ENCODE measurements at regions not wholly inside any gene's neighbourhood (a gene's known extent, or its start where the extent isn't known, plus 50 kb on each side); places are given as distances from the start of the nearest gene placed in this dataset.

DNA sequence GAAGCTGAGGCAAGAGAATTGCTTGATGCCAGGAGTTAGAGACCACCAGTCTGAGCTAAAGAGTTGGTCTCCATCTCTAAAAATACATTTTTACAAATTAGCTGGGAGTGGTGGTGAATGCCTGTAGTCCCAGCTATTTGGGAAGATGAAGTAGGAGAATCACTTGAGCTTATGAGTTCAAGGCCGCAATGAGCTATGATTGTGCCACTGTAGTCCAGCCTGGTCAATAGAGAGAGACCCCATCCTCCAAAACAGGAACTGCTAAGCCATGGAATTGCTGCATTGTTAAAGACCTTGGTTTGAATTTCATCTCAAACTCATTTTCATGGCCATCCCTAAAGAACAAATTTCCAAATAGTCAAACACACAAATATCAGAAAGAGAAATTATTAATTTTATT lies 113.9 kb upstream of the AGTR1 start:
- no peaks in the 10 kb centered on the region for H3K27me3 ChIP-seq (ENCODE audit: control insufficient read depth, insufficient read depth, low read length)
- no peak overlapping the region for H3K9ac ChIP-seq (ENCODE audit: low read length)
- no peaks in the 10 kb centered on the region for H3K9me3 ChIP-seq (ENCODE audit: control insufficient read depth, low read length)
- H3K36me3 ChIP-seq (ENCODE audit: control insufficient read depth, insufficient read depth, low read length) = no peaks in the 10 kb centered on the region
- no peak overlapping the region for H3K4me3 ChIP-seq (ENCODE audit: low read length)
- no peaks in the 10 kb centered on the region for H3K4me1 ChIP-seq (ENCODE audit: control insufficient read depth, insufficient read depth, low read length)

DNA sequence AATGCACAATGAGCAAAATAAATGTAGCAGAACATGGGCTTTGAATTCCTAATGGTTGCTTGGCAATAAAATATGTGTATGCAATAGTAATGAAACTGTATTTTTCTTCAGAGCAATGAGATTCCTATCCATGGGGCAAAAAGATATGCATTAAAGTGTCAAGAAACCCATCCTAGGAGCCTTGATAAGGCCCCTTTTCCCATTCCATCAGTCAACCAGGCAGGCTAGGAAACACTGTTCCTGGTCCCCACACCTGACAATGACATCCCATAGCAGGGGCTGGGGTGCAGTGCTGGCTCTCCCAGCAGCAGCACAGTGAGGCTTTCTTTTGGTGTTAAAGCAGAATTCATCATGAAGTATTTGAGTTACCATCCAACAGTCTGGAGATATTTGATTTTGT lies 113.3 kb upstream of the AGTR1 start:
- no peaks in the 10 kb centered on the region for H3K36me3 ChIP-seq (ENCODE audit: control insufficient read depth, insufficient read depth, low read length)
- no peak overlapping the region for H3K9ac ChIP-seq (ENCODE audit: low read length)
- H3K4me3 ChIP-seq (ENCODE audit: low read length) = no peak overlapping the region
- H3K9me3 ChIP-seq (ENCODE audit: control insufficient read depth, low read length) = no peaks in the 10 kb centered on the region
- no peaks in the 10 kb centered on the region for H3K4me1 ChIP-seq (ENCODE audit: control insufficient read depth, insufficient read depth, low read length)
- H3K27me3 ChIP-seq (ENCODE audit: control insufficient read depth, insufficient read depth, low read length) = no peaks in the 10 kb centered on the region

DNA sequence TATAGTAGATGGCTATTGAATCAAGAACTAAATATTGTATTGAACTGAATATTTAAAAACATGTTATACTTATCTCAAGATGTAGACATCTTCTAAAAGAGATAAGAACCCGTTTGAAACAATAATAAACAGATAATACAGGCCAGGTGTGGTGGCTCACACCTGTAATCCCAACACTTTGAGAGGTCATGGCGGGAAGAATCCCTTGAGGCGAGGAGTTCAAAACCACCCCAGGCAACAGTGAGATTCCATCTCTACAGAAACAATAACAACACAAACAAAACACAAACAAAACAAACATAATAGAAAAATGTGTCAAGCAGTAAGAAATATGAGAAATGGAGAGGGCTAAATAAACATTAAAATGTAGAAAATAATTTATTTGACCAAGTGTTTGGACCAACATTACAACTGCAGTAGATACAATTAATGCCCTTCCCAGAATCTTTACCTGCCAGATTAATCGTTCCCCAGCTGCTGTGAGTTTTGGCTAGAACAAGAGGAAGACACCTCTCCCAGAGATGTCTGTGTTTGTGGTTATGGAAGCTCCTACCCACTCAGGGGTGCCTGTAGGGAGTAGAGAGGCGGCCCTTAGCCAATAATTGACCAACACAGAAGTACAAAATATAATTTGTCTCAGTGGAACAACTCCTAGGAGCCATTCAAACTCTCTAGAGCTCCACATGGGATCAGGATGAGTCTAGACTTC lies 111.9 kb upstream of the AGTR1 start:
- no peak overlapping the region for H3K9ac ChIP-seq (ENCODE audit: low read length)
- no peaks in the 10 kb centered on the region for H3K27me3 ChIP-seq (ENCODE audit: control insufficient read depth, insufficient read depth, low read length)
- no peaks in the 10 kb centered on the region for H3K9me3 ChIP-seq (ENCODE audit: control insufficient read depth, low read length)
- no peak overlapping the region for H3K4me3 ChIP-seq (ENCODE audit: low read length)
- no peaks in the 10 kb centered on the region for H3K36me3 ChIP-seq (ENCODE audit: control insufficient read depth, insufficient read depth, low read length)
- H3K4me1 ChIP-seq (ENCODE audit: control insufficient read depth, insufficient read depth, low read length) = no peaks in the 10 kb centered on the region

DNA sequence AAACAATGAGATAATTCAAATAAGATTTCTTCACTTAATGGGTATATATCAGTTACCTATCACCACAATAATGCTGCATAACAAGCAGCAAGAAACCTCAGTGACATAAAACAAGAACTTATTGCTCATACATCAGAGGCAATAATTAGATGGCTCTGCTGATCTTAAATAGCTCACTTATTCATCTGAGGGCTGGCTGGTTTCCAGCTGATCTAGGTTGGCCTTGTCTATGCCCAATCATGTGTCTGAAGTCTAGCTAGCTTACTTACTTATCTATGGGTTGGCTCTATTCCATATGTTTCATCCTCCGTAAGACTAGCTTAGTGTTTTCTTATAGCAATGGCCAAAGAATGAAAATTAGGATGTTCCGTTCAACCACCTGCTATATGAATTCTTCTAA lies 109.4 kb upstream of the AGTR1 start:
- no peaks in the 10 kb centered on the region for H3K4me1 ChIP-seq (ENCODE audit: control insufficient read depth, insufficient read depth, low read length)
- no peak overlapping the region for H3K4me3 ChIP-seq (ENCODE audit: low read length)
- H3K27me3 ChIP-seq (ENCODE audit: control insufficient read depth, insufficient read depth, low read length) = no peaks in the 10 kb centered on the region
- H3K36me3 ChIP-seq (ENCODE audit: control insufficient read depth, insufficient read depth, low read length) = no peaks in the 10 kb centered on the region
- H3K9ac ChIP-seq (ENCODE audit: low read length) = no peak overlapping the region
- no peaks in the 10 kb centered on the region for H3K9me3 ChIP-seq (ENCODE audit: control insufficient read depth, low read length)

DNA sequence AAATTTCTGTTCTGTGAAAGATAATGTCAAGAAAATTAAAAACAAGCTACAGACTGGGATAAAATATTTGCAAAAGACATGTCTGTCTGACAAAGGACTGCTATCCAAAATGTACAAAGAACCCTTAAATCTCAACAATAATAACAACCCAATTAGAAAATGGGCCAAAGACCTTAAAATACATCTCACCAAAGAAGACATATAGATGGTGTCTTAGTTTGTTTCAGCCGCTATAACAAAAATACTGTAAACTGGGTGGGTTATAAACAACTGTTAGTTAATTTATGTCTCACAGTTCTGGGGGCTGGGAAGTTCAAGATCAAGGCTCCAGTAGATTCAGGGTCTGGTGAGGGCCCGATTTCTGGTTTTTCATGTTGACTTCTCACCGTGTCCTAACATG lies 106.2 kb upstream of the AGTR1 start:
- no peaks in the 10 kb centered on the region for H3K36me3 ChIP-seq (ENCODE audit: control insufficient read depth, insufficient read depth, low read length)
- no peaks in the 10 kb centered on the region for H3K9me3 ChIP-seq (ENCODE audit: control insufficient read depth, low read length)
- H3K9ac ChIP-seq (ENCODE audit: low read length) = no peak overlapping the region
- H3K4me1 ChIP-seq (ENCODE audit: control insufficient read depth, insufficient read depth, low read length) = no peaks in the 10 kb centered on the region
- no peak overlapping the region for H3K4me3 ChIP-seq (ENCODE audit: low read length)
- H3K27me3 ChIP-seq (ENCODE audit: control insufficient read depth, insufficient read depth, low read length) = no peaks in the 10 kb centered on the region

DNA sequence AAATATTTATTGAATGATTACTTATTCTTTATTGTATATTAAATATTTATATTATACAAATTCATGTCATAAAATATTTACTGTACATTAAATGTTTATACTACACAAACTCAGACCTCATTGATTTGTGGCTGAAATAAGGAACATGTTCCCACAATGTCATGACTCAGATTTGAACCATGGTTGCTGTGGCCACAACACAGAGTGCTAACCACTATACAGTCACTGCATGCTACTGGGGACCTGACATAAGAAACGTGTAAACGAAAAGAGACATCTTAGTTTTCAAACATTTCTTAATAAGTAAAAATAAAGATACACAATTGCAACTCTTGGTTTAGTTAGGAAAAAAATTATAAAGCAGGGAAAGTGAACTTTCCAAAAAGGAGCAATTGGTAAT lies 99.1 kb upstream of the AGTR1 start:
- Histone ChIP-seq H3K4me3 (ENCODE audit: low read length) (no peak overlapping the region), H3K4me1 (ENCODE audit: control insufficient read depth, insufficient read depth, low read length) (peaks cover 10% of the 10 kb centered on the region), H3K9ac (ENCODE audit: low read length) (no peak overlapping the region), H3K9me3 (ENCODE audit: control insufficient read depth, low read length) (no peaks in the 10 kb centered on the region), H3K27me3 (ENCODE audit: control insufficient read depth, insufficient read depth, low read length) (no peaks in the 10 kb centered on the region), H3K36me3 (ENCODE audit: control insufficient read depth, insufficient read depth, low read length) (no peaks in the 10 kb centered on the region)

DNA sequence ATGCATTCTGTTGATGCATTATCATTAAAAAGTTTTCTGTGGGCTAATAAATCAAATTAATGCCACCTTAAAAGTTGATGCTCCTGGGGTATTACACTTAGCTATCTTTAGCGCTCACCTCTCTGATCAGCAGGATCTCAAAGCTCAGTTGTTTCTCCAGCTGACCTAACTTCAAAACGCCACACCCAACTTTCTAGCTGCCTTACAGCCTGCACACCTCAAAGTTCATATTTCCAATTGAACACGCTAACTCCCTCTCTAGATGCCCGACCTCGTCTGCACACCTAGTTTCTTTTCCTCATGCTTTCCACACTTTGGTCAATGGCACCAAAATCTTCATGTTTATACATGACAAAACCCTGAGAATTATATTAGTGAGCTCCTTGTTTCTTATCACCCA lies 98.2 kb upstream of the AGTR1 start:
- Histone ChIP-seq H3K27me3 (ENCODE audit: control insufficient read depth, insufficient read depth, low read length) (no peaks in the 10 kb centered on the region), H3K9ac (ENCODE audit: low read length) (no peak overlapping the region), H3K4me3 (ENCODE audit: low read length) (no peak overlapping the region), H3K9me3 (ENCODE audit: control insufficient read depth, low read length) (no peaks in the 10 kb centered on the region), H3K36me3 (ENCODE audit: control insufficient read depth, insufficient read depth, low read length) (no peaks in the 10 kb centered on the region), H3K4me1 (ENCODE audit: control insufficient read depth, insufficient read depth, low read length) (peaks cover 10% of the 10 kb centered on the region)

DNA sequence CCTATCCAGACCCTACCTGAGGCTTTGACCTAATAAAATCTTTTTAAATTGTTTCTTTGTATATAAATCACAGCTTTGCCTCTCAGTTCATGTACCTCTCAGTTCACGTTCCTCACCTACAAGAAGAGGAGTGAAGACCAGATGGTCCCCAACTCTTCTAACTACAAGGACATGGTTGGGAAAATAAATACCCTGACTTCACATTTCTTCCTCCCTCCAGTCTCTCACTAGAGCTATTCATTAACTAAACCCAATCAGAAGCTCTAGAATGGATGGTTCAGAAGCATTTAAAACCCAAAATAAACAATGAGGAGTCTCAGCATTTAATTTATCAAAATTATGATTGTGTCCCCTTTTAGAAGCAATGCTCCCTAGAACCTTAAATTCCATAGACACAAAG lies 97.3 kb upstream of the AGTR1 start:
- Histone ChIP-seq H3K4me3 (ENCODE audit: low read length) (no peak overlapping the region), H3K36me3 (ENCODE audit: control insufficient read depth, insufficient read depth, low read length) (no peaks in the 10 kb centered on the region), H3K9ac (ENCODE audit: low read length) (no peak overlapping the region), H3K27me3 (ENCODE audit: control insufficient read depth, insufficient read depth, low read length) (no peaks in the 10 kb centered on the region), H3K9me3 (ENCODE audit: control insufficient read depth, low read length) (no peaks in the 10 kb centered on the region), H3K4me1 (ENCODE audit: control insufficient read depth, insufficient read depth, low read length) (peaks cover 10% of the 10 kb centered on the region)

DNA sequence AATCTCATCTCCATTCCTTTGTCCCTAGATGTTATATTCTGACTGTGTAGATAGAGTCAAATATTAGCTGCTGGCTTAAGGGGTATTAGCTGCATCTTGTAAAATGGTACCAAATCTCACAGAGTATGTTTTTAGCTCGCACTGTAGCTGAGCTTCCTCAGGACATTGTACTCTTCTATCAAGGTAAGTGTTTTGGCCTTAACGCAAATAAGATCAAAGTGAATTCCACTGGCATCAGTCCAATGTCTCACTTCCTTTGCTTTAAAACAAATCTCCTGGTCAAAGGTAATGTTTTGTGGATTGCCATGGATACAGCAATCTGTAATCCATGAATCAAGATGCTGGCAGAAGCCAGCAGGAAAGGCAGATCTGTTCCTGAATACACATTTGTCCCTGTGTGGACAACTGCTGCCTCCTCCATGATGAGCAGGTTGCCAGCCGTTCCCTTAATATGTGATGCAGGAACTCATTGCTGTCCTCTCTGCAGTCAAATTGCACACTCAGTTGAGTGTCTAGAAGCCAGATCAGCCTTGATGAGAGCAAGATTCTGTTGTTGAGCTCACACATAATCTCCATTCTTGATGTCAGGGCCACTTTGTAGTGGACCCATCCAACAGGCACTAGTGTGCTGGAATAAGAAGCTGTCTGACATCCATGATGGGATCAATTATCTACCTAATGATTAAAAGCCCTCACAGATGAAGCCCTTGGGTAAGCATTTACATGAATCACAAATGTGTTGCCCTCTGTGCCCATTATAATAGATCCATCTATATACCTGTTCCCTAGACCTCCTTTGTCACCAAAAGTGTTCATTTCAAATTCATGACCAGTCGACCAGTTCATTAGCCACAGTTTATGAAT lies 96.6 kb upstream of the AGTR1 start:
- Histone ChIP-seq H3K4me1 (ENCODE audit: control insufficient read depth, insufficient read depth, low read length) (peaks cover 10% of the 10 kb centered on the region), H3K27me3 (ENCODE audit: control insufficient read depth, insufficient read depth, low read length) (no peaks in the 10 kb centered on the region), H3K9ac (ENCODE audit: low read length) (no peak overlapping the region), H3K36me3 (ENCODE audit: control insufficient read depth, insufficient read depth, low read length) (no peaks in the 10 kb centered on the region), H3K9me3 (ENCODE audit: control insufficient read depth, low read length) (no peaks in the 10 kb centered on the region), H3K4me3 (ENCODE audit: low read length) (no peak overlapping the region)

DNA sequence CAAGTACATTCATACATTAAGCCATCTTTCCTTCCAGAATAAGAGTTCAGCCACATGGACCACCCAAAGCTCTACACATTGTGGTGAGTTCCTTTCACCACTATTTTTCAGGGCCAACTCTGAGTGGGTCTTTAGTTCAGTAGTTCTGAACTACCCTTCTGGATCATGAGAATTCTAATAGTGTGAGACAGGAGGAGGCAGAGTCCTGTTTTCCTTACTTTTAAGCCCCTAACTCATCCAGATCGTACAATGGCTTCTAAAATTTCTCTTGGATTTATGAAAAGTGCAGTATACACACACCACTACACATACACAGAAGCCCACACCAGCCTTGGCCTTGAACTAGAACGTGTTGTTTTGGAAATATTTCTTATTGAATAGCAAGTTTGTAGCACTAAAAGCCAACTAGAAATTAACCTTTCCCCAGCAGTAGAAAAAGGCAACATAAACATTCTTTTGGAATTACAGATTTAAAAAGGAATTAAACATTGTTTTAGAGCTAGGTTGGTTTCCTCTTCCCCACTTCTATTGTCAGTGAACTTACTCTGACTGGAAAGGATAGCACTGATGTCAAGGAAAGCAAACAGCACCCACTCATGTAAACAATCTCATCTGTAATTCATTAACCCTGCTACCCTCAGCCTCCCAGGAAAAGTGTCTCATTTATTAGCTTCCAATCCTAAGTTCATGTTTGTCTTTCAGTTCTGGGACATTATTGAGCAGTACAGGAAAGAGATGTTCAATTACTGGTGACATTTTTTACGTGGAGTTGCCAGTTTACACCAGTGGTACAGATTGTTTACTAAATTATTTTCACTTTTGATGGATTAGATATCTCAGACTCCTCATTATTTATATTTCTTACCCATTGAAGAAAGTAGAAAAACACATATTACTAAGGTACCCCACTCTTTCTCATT lies 95.7 kb upstream of the AGTR1 start:
- no peaks in the 10 kb centered on the region for H3K36me3 ChIP-seq (ENCODE audit: control insufficient read depth, insufficient read depth, low read length)
- peaks cover 10% of the 10 kb centered on the region for H3K4me1 ChIP-seq (ENCODE audit: control insufficient read depth, insufficient read depth, low read length)
- H3K9ac ChIP-seq (ENCODE audit: low read length) = no peak overlapping the region
- no peaks in the 10 kb centered on the region for H3K9me3 ChIP-seq (ENCODE audit: control insufficient read depth, low read length)
- no peaks in the 10 kb centered on the region for H3K27me3 ChIP-seq (ENCODE audit: control insufficient read depth, insufficient read depth, low read length)
- H3K4me3 ChIP-seq (ENCODE audit: low read length) = no peak overlapping the region

DNA sequence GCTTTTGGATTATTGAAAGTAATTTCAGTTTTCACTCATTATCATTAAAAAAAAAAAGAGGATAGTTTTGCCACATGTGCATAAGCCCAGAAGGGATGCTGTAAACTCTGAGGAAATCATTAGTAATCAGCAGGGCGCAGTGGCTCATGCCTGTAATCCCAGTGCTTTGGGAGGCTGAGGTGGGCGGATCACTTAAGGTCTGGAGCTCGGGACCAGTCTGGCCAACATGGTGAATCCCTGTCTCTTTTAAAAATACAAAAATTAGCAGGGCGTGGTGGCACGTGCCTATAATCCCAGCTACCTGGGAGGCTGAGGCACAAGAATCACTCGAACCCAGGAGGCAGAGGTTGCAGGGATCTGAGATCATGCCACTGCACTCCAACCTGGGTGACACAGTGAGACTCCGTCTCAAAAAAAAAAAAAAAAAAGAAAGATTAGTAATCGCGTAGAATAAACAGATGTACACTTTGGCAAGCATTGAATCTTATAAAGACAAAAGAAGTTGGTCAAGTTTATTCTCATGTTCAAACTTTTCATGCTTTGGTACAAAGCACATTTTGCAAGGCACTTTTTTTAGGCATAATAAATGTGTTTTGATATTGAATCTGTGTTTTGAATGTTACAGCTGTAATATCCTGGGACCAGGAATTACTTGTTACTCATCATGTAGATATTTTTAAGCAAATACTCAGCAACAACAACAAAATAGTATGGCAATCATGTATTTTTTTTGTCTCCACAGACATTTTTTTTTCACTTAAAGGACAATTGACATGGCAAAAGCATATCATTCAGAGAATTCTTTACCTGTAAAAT lies 93.2 kb upstream of the AGTR1 start:
- Histone ChIP-seq H3K4me1 (ENCODE audit: control insufficient read depth, insufficient read depth, low read length) (peaks cover 10% of the 10 kb centered on the region), H3K36me3 (ENCODE audit: control insufficient read depth, insufficient read depth, low read length) (no peaks in the 10 kb centered on the region), H3K9ac (ENCODE audit: low read length) (no peak overlapping the region), H3K9me3 (ENCODE audit: control insufficient read depth, low read length) (no peaks in the 10 kb centered on the region), H3K4me3 (ENCODE audit: low read length) (no peak overlapping the region), H3K27me3 (ENCODE audit: control insufficient read depth, insufficient read depth, low read length) (no peaks in the 10 kb centered on the region)

Data from mucosa of stomach (tissue), 1 donor.